Nephron (organoid): ENCODE measurements at regions not wholly inside any gene's neighbourhood (a gene's known extent, or its start where the extent isn't known, plus 50 kb on each side); places are given as distances from the start of the nearest gene placed in this dataset.

ENCODE experiments used
- H3K27ac Mint-ChIP-seq, 3 experiments: 2 replicates each; pipeline ENCODE4 v1.8.0; 2020; ENCODE audit warnings: mixed read lengths in 3 of 3, mild to moderate bottlenecking in 2 of 3, moderate library complexity in 1 of 3
- H3K27me3 Mint-ChIP-seq: 2 replicates; pipeline ENCODE4 v1.8.0; 2021; ENCODE audit warnings: low read depth, mild to moderate bottlenecking, moderate library complexity, mixed read lengths
- H3K36me3 Mint-ChIP-seq: 2 replicates; pipeline ENCODE4 v1.8.0; 2020; ENCODE audit warnings: low read depth, mixed read lengths
- H3K4me1 Mint-ChIP-seq: 2 replicates; pipeline ENCODE4 v1.8.0; 2020; ENCODE audit warnings: mixed read lengths
- H3K4me3 Mint-ChIP-seq, 3 experiments: 2 replicates each; pipeline ENCODE4 v1.8.0; 2020; ENCODE audit warnings: mild to moderate bottlenecking in 3 of 3, mixed read lengths in 3 of 3, moderate library complexity in 2 of 3
- H3K9me3 Mint-ChIP-seq: 2 replicates; pipeline ENCODE4 v1.8.0; 2020; ENCODE audit warnings: mixed read lengths
- TF ChIP-seq, protein P1 (sequence below), 3 experiments: fragments of 200-600 bp; sonication (generic); IDR thresholded peaks; one replicate each; pipeline ENCODE4 v1.5.0; 2021; ENCODE audit warnings: antibody characterized with exemption in 3 of 3; ENCODE audit not compliant: unreplicated experiment in 3 of 3

DNA sequence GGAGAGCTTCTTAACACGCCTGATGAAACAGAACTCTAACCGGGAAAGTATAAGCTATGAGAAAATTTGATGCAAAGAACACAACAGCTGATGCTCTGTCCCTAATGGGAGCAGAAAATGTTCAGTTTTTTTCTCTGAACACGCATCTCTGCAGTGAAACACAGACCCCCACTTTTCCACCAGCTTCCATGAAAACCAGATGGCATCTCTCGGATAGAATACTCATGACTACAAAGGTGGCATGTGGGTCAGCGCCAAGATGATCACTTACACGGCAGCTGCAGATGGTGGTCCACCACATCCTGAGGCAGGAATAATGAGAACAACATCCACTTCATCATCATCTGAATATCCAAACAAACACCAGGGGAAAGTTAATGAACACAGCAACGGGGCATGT is 85.2 kb upstream of the CNR1 start:
- H3K36me3 Mint-ChIP-seq, result no peaks in the 10 kb centered on the region
- H3K27ac Mint-ChIP-seq, result no peak overlapping the region
- H3K27me3 Mint-ChIP-seq, result peaks cover 9% of the 10 kb centered on the region
- peaks cover 6% of the 10 kb centered on the region for H3K4me1 Mint-ChIP-seq
- no peak overlapping the region for H3K4me3 Mint-ChIP-seq
- peaks cover 23% of the 10 kb centered on the region for H3K9me3 Mint-ChIP-seq
- TF ChIP-seq, protein P1, sequence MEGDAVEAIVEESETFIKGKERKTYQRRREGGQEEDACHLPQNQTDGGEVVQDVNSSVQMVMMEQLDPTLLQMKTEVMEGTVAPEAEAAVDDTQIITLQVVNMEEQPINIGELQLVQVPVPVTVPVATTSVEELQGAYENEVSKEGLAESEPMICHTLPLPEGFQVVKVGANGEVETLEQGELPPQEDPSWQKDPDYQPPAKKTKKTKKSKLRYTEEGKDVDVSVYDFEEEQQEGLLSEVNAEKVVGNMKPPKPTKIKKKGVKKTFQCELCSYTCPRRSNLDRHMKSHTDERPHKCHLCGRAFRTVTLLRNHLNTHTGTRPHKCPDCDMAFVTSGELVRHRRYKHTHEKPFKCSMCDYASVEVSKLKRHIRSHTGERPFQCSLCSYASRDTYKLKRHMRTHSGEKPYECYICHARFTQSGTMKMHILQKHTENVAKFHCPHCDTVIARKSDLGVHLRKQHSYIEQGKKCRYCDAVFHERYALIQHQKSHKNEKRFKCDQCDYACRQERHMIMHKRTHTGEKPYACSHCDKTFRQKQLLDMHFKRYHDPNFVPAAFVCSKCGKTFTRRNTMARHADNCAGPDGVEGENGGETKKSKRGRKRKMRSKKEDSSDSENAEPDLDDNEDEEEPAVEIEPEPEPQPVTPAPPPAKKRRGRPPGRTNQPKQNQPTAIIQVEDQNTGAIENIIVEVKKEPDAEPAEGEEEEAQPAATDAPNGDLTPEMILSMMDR (IDR thresholded peaks at IDR 0.05; ENCODE audit: unreplicated experiment in 3 of 3), result no peak

DNA sequence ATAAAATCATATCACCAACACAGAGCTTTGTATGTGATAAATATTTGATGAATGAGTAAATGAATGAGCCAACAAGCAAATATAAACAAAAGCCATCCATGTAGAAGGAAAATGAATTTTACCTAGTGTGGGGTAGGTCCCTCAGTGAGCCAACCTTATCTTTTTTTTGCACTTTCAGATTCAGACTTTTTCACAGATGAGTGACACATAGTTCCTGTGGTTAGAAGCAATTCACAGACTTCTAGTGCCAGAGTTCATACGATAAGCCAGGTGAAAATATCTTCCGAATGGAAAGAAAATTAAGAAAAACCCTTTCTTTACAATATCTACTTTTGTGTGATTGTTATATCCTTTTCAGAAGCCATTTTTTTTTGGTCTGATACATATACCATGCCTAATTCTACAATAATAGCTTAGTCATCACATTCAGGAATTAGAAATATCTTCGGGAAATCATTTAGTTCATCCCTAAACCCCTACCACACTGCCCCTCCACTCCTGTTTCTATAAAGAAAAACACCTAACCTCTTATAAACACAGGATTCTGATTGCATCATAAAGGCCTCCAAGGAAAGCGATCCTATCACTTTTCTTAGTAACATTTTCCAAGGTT is 82.7 kb upstream of the CNR1 start:
- TF ChIP-seq, protein P1 (IDR thresholded peaks at IDR 0.05; ENCODE audit: unreplicated experiment in 3 of 3), result no peak
- Mint-ChIP-seq H3K4me1 (peaks cover 6% of the 10 kb centered on the region), H3K27ac (no peak overlapping the region), H3K36me3 (no peaks in the 10 kb centered on the region), H3K9me3 (peaks cover 5% of the 10 kb centered on the region), H3K4me3 (no peak overlapping the region), H3K27me3 (peaks cover 9% of the 10 kb centered on the region)

DNA sequence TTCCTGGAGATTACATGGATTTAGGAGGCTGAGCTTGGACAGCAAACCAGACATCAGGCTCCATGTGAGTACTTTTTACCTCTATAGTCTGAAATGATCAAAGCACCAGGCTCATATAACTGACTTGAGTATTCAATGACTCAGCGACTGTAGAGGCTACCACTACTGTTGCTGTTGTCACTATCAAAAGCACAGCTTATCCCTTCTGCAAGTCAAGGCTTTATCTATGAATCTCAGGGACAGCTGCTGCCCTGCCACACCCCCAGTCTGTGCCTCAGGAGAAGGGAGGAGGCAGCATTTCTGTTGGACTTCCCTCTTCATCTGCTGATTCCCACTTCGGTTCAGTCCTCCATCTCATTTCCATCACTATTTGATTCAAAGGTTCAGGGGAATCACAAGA is 80.5 kb upstream of the CNR1 start:
- TF ChIP-seq, protein P1 (IDR thresholded peaks at IDR 0.05; ENCODE audit: unreplicated experiment in 3 of 3), result no peak
- no peaks in the 10 kb centered on the region for H3K36me3 Mint-ChIP-seq
- H3K4me1 Mint-ChIP-seq, result peaks cover 6% of the 10 kb centered on the region
- no peak overlapping the region for H3K27ac Mint-ChIP-seq
- H3K27me3 Mint-ChIP-seq, result no peaks in the 10 kb centered on the region
- H3K9me3 Mint-ChIP-seq, result peaks cover 4% of the 10 kb centered on the region
- H3K4me3 Mint-ChIP-seq, result no peak overlapping the region

DNA sequence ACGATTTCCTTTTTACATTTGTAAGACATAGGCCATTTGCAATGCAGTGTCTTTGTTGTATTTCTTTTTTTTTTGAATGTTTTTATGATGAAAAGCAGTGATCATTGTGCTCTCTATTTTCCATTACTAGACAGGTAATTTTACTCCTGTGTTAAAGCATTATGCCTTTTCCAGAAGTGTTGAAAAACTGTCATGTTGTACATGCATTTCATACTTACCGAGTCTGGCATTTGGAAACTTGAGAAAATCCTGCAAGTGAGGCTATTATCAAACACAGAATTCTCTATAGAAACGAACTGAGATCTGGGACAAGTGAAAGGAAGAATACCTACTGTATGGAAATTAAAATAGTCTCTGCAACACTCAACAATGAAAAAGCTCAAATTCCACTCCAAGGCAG is 78.6 kb upstream of the CNR1 start:
- H3K27ac Mint-ChIP-seq, result no peak overlapping the region
- H3K4me3 Mint-ChIP-seq, result no peak overlapping the region
- TF ChIP-seq, protein P1 (IDR thresholded peaks at IDR 0.05; ENCODE audit: unreplicated experiment in 3 of 3), result no peak
- H3K4me1 Mint-ChIP-seq, result peaks cover 6% of the 10 kb centered on the region
- H3K27me3 Mint-ChIP-seq, result no peaks in the 10 kb centered on the region
- peaks cover 4% of the 10 kb centered on the region for H3K9me3 Mint-ChIP-seq
- no peaks in the 10 kb centered on the region for H3K36me3 Mint-ChIP-seq

DNA sequence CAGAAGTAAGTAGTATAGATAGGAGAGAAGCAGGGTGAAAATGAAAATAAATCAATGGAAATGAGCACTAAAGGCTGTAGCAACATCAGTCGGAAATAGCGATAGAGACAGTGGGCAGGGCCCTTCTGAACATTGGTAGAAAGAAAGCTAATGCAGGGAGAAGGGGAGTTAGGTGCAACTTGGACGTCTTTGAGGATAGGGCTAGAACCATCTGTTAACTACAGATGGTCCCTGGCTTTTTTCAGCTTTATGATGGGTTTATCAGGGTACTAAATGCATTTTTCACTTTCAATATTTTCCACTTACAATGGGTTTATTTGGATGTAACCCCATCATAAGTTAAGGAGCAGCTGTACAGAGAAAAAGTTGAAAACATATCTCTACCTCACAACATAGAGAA is 72.8 kb upstream of the CNR1 start:
- Mint-ChIP-seq H3K27ac (no peak overlapping the region), H3K36me3 (no peaks in the 10 kb centered on the region), H3K9me3 (peaks cover 4% of the 10 kb centered on the region), H3K27me3 (no peaks in the 10 kb centered on the region), H3K4me1 (no peaks in the 10 kb centered on the region), H3K4me3 (no peak overlapping the region)
- TF ChIP-seq, protein P1 (IDR thresholded peaks at IDR 0.05; ENCODE audit: unreplicated experiment in 3 of 3), result no peak

DNA sequence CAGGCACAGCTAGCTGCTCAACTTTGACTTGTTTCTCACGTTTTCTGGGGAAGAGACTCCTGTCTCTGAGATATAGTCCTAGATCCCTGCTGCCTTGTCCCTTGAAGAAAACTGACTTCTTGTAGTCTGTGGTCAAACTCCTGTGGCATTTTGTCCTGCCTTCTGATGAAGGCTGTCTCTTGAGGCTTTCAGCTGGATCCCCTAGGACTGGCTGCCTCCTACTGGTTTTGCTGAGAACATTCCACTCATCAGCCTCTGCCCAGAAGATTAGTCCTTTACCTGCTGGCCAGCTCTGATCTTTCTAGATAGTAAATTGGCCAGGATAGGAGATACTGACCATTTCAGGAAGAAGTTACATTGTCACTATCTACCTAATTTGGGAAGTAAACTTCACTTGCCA is 71.9 kb upstream of the CNR1 start:
- H3K27me3 Mint-ChIP-seq, result no peaks in the 10 kb centered on the region
- H3K36me3 Mint-ChIP-seq, result no peaks in the 10 kb centered on the region
- H3K4me3 Mint-ChIP-seq, result no peak overlapping the region
- TF ChIP-seq, protein P1 (IDR thresholded peaks at IDR 0.05; ENCODE audit: unreplicated experiment in 3 of 3), result no peak
- no peak overlapping the region for H3K27ac Mint-ChIP-seq
- H3K9me3 Mint-ChIP-seq, result peaks cover 7% of the 10 kb centered on the region
- H3K4me1 Mint-ChIP-seq, result no peaks in the 10 kb centered on the region
